OCI-LY1 (cell line): ENCODE measurements at regions not wholly inside any gene's neighbourhood (a gene's known extent, or its start where the extent isn't known, plus 50 kb on each side); places are given as distances from the start of the nearest gene placed in this dataset.
A peak's percentile ranks its signal among the peaks of the same experiment; 100 is the strongest.

Source experiments
- H2AFZ ChIP-seq: fragments of 200-600 bp; sonication (generic), shearing (Covaris generic); 2 replicates; pipeline ENCODE4 v1.6.0; 2014; ENCODE audit warnings: antibody characterized with exemption, mild to moderate bottlenecking, low read length
- H3F3A ChIP-seq: fragments of 200-600 bp; sonication (generic), shearing (Covaris generic); 2 replicates; pipeline ENCODE4 v1.6.0; 2014; ENCODE audit warnings: mild to moderate bottlenecking, antibody characterized with exemption, low read length, moderate library complexity; ENCODE audit not compliant: insufficient read depth
- H3K27ac ChIP-seq: fragments of 200-600 bp; sonication (generic); 2 replicates; pipeline ENCODE4 v1.5.1; 2014; ENCODE audit warnings: low read length, mixed run types, mild to moderate bottlenecking, low read depth; ENCODE audit not compliant: poor library complexity, severe bottlenecking
- H3K27me3 ChIP-seq: fragments of 200-600 bp; sonication (generic); 2 replicates; pipeline ENCODE4 v1.6.0; 2014; ENCODE audit warnings: antibody characterized with exemption, mild to moderate bottlenecking, low read length, moderate library complexity; ENCODE audit not compliant: insufficient read depth
- H3K36me3 ChIP-seq: fragments of 200-600 bp; sonication (generic); 2 replicates; pipeline ENCODE4 v1.6.1; 2014; ENCODE audit warnings: mild to moderate bottlenecking, antibody characterized with exemption, low read length, moderate library complexity, mixed read lengths; ENCODE audit not compliant: insufficient read depth
- H3K4me1 ChIP-seq: fragments of 200-600 bp; sonication (generic); 2 replicates; pipeline ENCODE4 v1.5.1; 2014; ENCODE audit warnings: mild to moderate bottlenecking, low read length, moderate library complexity; ENCODE audit not compliant: insufficient read depth, severe bottlenecking
- H3K4me2 ChIP-seq: fragments of 200-600 bp; sonication (generic), shearing (Covaris generic); 2 replicates; pipeline ENCODE4 v1.6.1; 2014; ENCODE audit warnings: low read length
- H3K4me3 ChIP-seq: fragments of 200-600 bp; sonication (generic); 2 replicates; pipeline ENCODE4 v1.5.1; 2014; ENCODE audit warnings: low read length, low read depth, mild to moderate bottlenecking, mixed read lengths; ENCODE audit not compliant: poor library complexity, severe bottlenecking
- H3K79me2 ChIP-seq: fragments of 200-600 bp; shearing (Covaris generic); 2 replicates; pipeline ENCODE4 v1.6.1; 2016; ENCODE audit warnings: mixed run types, low read length, mixed read lengths; ENCODE audit not compliant: insufficient read depth
- H3K9ac ChIP-seq: fragments of 200-600 bp; sonication (generic), shearing (Covaris generic); 2 replicates; pipeline ENCODE4 v1.6.1; 2014; ENCODE audit warnings: mild to moderate bottlenecking, low read length, mixed read lengths
- H3K9me2 ChIP-seq: fragments of 200-600 bp; sonication (generic), shearing (Covaris generic); 2 replicates; pipeline ENCODE4 v1.6.1; 2014; ENCODE audit warnings: low read depth, mild to moderate bottlenecking, low read length, mixed read lengths
- H3K9me3 ChIP-seq: fragments of 200-600 bp; shearing (Covaris generic); 2 replicates; pipeline ENCODE4 v1.6.1; 2014; ENCODE audit warnings: low read length, mixed read lengths
- H4K20me1 ChIP-seq: fragments of 200-600 bp; sonication (generic), shearing (Covaris generic); 2 replicates; pipeline ENCODE4 v1.6.0; 2016; ENCODE audit warnings: mild to moderate bottlenecking, low read length; ENCODE audit not compliant: insufficient read depth
- EZH2 ChIP-seq: fragments of 200-600 bp; sonication (generic), shearing (Covaris generic); IDR thresholded peaks from 2 replicates; pipeline ENCODE4 v1.8.0; 2017; ENCODE audit warnings: borderline replicate concordance, mixed run types, mild to moderate bottlenecking, antibody characterized with exemption, low read length, moderate library complexity, mixed read lengths
- TF ChIP-seq, protein P1 (sequence below): fragments of 200-600 bp; sonication (generic), shearing (Covaris generic); IDR thresholded peaks from 2 replicates; pipeline ENCODE4 v1.5.1; 2017; ENCODE audit warnings: mild to moderate bottlenecking, antibody characterized with exemption, low read length, moderate library complexity, mixed read lengths

DNA sequence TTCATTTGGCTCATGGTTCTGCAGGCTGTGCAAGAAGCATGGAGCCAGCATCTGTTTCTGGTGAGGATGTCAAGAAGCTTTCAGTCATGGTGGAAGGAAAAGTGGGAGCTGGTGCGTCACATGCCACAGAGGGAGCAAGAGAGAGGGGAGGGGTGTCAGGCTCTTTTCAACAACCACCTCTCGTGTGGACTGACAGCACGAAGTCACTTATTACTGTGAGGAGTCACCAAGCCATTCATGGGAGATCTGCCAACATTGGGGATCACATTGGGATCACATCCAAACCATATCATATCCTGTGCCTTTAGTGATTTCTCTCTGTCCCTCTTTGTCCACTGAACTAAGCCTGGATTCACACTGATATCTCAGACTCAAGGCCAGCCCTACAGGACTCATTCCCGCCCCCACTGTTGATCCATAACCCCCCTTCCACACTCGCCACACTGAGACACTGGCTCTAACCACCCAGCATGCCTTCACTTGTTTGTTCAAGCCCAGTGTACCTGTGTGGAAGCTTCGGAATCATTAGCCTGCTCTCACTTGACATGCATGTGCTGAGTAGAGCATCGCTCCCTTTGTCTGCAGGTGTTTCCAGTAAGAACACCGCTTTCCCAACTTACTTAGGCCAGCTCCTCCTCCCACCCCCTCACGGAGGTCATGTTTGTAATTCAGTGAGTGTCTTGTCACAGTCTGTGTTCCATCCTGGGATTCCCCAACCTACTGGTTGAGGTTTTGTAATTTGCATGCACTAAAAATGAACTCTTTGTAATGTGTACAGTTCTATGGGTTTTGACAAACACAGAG is 132.2 kb downstream of the KLF13 start:
- Histone ChIP-seq H3K4me2 (peak overlapping the region; percentile 90), H3K4me3 (peak overlapping the region; percentile 62), H2AFZ (no peak overlapping the region), H3K9me3 (no peaks in the 10 kb centered on the region; the same call in 1 of the 2 replicates), H3K4me1 (peaks cover 84% of the 10 kb centered on the region), H3K27me3 (no peaks in the 10 kb centered on the region), H3K9ac (peak overlapping the region; percentile 85), H3K9me2 (no peaks in the 10 kb centered on the region), H3K79me2 (no peaks in the 10 kb centered on the region), H4K20me1 (no peaks in the 10 kb centered on the region), H3F3A (peaks cover 22% of the 10 kb centered on the region), H3K36me3 (no peaks in the 10 kb centered on the region), H3K27ac (peak overlapping the region; percentile 100)
- no peak for TF ChIP-seq EZH2
- TF ChIP-seq, protein P1, sequence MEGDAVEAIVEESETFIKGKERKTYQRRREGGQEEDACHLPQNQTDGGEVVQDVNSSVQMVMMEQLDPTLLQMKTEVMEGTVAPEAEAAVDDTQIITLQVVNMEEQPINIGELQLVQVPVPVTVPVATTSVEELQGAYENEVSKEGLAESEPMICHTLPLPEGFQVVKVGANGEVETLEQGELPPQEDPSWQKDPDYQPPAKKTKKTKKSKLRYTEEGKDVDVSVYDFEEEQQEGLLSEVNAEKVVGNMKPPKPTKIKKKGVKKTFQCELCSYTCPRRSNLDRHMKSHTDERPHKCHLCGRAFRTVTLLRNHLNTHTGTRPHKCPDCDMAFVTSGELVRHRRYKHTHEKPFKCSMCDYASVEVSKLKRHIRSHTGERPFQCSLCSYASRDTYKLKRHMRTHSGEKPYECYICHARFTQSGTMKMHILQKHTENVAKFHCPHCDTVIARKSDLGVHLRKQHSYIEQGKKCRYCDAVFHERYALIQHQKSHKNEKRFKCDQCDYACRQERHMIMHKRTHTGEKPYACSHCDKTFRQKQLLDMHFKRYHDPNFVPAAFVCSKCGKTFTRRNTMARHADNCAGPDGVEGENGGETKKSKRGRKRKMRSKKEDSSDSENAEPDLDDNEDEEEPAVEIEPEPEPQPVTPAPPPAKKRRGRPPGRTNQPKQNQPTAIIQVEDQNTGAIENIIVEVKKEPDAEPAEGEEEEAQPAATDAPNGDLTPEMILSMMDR = no peak

DNA sequence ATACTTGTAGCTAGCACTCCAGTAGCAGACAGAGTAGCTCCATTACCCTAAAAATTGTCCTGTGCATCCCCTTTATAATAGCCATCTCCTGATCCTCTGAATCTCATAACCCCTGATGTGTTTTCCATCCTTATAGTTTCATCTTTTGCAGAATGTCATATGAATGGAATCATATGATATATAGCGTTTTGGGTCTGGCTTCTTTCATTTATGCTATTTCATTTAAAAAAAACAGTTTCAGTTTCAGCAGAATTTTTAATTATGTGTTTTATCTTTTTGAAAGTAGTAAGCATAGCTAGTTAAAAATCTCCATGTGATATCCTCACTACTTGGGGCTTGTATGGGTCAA is 132.7 kb downstream of the KLF13 start:
- no peaks in the 10 kb centered on the region for H3K9me2 ChIP-seq
- peak overlapping the region; percentile 90 for H3K4me2 ChIP-seq
- peak overlapping the region; percentile 100 for H3K27ac ChIP-seq
- H2AFZ ChIP-seq = no peak overlapping the region
- no peaks in the 10 kb centered on the region for H3K36me3 ChIP-seq
- no peaks in the 10 kb centered on the region for H4K20me1 ChIP-seq
- no peaks in the 10 kb centered on the region for H3K27me3 ChIP-seq
- peaks cover 90% of the 10 kb centered on the region for H3K4me1 ChIP-seq
- no peak for TF ChIP-seq EZH2
- TF ChIP-seq, protein P1 = no peak
- no peaks in the 10 kb centered on the region; the same call in 1 of the 2 replicates for H3K9me3 ChIP-seq
- H3F3A ChIP-seq = peaks cover 22% of the 10 kb centered on the region
- H3K4me3 ChIP-seq = peak overlapping the region; percentile 62
- H3K9ac ChIP-seq = peak overlapping the region; percentile 85
- no peaks in the 10 kb centered on the region for H3K79me2 ChIP-seq

DNA sequence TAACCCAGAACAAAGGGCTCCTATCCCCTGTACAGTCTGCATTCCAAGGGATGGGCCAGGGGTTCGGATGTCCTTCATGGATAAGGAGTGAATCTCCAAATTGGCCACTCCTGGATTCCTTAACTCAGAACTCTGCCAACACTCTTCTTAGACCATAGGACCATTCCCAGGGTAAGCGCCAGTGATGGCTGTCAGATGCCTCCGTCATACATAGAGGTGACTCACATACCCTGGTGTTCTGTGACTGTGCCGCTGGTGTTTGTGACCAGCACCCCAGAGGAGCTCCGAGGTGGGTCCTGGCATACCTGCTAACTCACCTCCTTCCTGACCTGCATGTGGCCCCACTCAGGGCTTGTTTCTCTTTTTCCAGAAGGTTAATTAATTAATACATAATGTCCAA is 134.7 kb downstream of the KLF13 start:
- Histone ChIP-seq H3K79me2 (no peaks in the 10 kb centered on the region), H3K36me3 (no peaks in the 10 kb centered on the region), H3K27ac (peak overlapping the region; percentile 100), H3K9ac (peak overlapping the region; percentile 26; the same call in 1 of the 2 replicates), H2AFZ (no peak overlapping the region), H3K4me2 (peak overlapping the region; percentile 43; the same call in 1 of the 2 replicates), H3K4me3 (no peak overlapping the region), H4K20me1 (no peaks in the 10 kb centered on the region), H3K9me2 (no peaks in the 10 kb centered on the region), H3K4me1 (peaks cover 92% of the 10 kb centered on the region), H3K27me3 (no peaks in the 10 kb centered on the region), H3F3A (peaks cover 9% of the 10 kb centered on the region), H3K9me3 (no peaks in the 10 kb centered on the region)
- no peak for TF ChIP-seq EZH2
- TF ChIP-seq, protein P1 = no peak
